HG02973 (cell line): ENCODE measurements at regions not wholly inside any gene's neighbourhood (a gene's known extent, or its start where the extent isn't known, plus 50 kb on each side); places are given as distances from the start of the nearest gene placed in this dataset.
"Not testable (repeated sequence)": the region's sequence is repeated elsewhere in the genome, so short reads cannot be mapped to it uniquely, and the experiment has no call there.

Experiments used
- ATAC-seq: cut with Tn5 transposase; IDR thresholded peaks from one replicate; pipeline ENCODE4 v1.9.1; 2021; ENCODE audit warnings: moderate library complexity; ENCODE audit not compliant: unreplicated experiment

GRCh38 chr14:89661392-89661791 is 244.4 kb upstream of the FOXN3 start:
- no peak for ATAC-seq

- ATAC-seq, result not testable (repeated sequence)
Measured at GRCh38 chr14:89660625-89661233, 243.7 kb upstream of the FOXN3 start.

- no peak for ATAC-seq
Measured at GRCh38 chr14:89660166-89660565, 243.1 kb upstream of the FOXN3 start.

GRCh38 chr14:89658977-89659670 is 242.1 kb upstream of the FOXN3 start:
- ATAC-seq, result no peak

GRCh38 chr14:89657014-89657413 is 240.0 kb upstream of the FOXN3 start:
- no peak for ATAC-seq

GRCh38 chr14:89654998-89655397 is 238.0 kb upstream of the FOXN3 start:
- no peak for ATAC-seq

- peak; percentile 63 for ATAC-seq
Measured at GRCh38 chr14:89652352-89652751, 235.3 kb upstream of the FOXN3 start.

GRCh38 chr14:89651805-89652204 is 234.8 kb upstream of the FOXN3 start:
- no peak for ATAC-seq

GRCh38 chr14:89650077-89650978 is 233.3 kb upstream of the FOXN3 start:
- ATAC-seq, result no peak

- ATAC-seq, result no peak
Measured at GRCh38 chr14:89649451-89650075, 232.5 kb upstream of the FOXN3 start.

- no peak for ATAC-seq
Measured at GRCh38 chr14:89648924-89649323, 231.9 kb upstream of the FOXN3 start.

- no peak for ATAC-seq
Measured at GRCh38 chr14:89648510-89648909, 231.5 kb upstream of the FOXN3 start.

GRCh38 chr14:89646971-89647370 is 229.9 kb upstream of the FOXN3 start:
- no peak for ATAC-seq

GRCh38 chr14:89644641-89645040 is 227.6 kb upstream of the FOXN3 start:
- ATAC-seq, result no peak

GRCh38 chr14:89641495-89642175 is 224.6 kb upstream of the FOXN3 start:
- peak; percentile 97 for ATAC-seq

- no peak for ATAC-seq
Measured at GRCh38 chr14:89640141-89640540, 223.1 kb upstream of the FOXN3 start.

- no peak for ATAC-seq
Measured at GRCh38 chr14:89639687-89640086, 222.7 kb upstream of the FOXN3 start.

GRCh38 chr14:89638891-89639290 is 221.9 kb upstream of the FOXN3 start:
- ATAC-seq, result no peak

- no peak for ATAC-seq
Measured at GRCh38 chr14:89637581-89637980, 220.5 kb upstream of the FOXN3 start.

- ATAC-seq, result no peak
Measured at GRCh38 chr14:89635615-89636014, 218.6 kb upstream of the FOXN3 start.

GRCh38 chr14:89634037-89634436 is 217.0 kb upstream of the FOXN3 start:
- no peak for ATAC-seq
